ENCODE measurements at regions not wholly inside any gene's neighbourhood (a gene's known extent, or its start where the extent isn't known, plus 50 kb on each side); places are given as distances from the start of the nearest gene placed in this dataset.
A peak's percentile ranks its signal among the peaks of the same experiment; 100 is the strongest.

- no peak overlapping the region for H3K4me3 ChIP-seq (ENCODE audit: low read depth, low read length)
- no peaks in the 10 kb centered on the region for H3K9me3 ChIP-seq (ENCODE audit: control insufficient read depth, insufficient read depth, low read depth, low read length)
- TF ChIP-seq OSR2 (tag by site-specific recombination; IDR thresholded peaks at IDR 0.05): no peak
- no peak for TF ChIP-seq BCL11B (tag by site-specific recombination; IDR thresholded peaks at IDR 0.05; ENCODE audit: low read depth)
- TF ChIP-seq ZBTB7A (tag by site-specific recombination; IDR thresholded peaks at IDR 0.05; ENCODE audit: low read depth): no peak
- no peak for TF ChIP-seq ZNF311 (tag by site-specific recombination; IDR thresholded peaks at IDR 0.05; ENCODE audit: borderline replicate concordance)
- no peak for TF ChIP-seq ZNF394 (tag by site-specific recombination; IDR thresholded peaks at IDR 0.05; ENCODE audit: borderline replicate concordance)
- peak; percentile 56; the same call in 1 of the 2 replicates for TF ChIP-seq ZFHX2 (tag by site-specific recombination; conservative IDR thresholded peaks at IDR 0.05)
- no peak for TF ChIP-seq ZNF302 (tag by site-specific recombination; IDR thresholded peaks at IDR 0.05; ENCODE audit: low read depth)
- TF ChIP-seq EGR2 (tag by site-specific recombination; IDR thresholded peaks at IDR 0.05; ENCODE audit: low read depth): peak; percentile 36; the same call in 1 of the 2 replicates
- no peak for TF ChIP-seq ZNF521 (tag by site-specific recombination; IDR thresholded peaks at IDR 0.05)
- TF ChIP-seq ZNF114 (tag by site-specific recombination; IDR thresholded peaks at IDR 0.05): no peak
- TF ChIP-seq ZNF174 (tag by site-specific recombination; IDR thresholded peaks at IDR 0.05): no peak
- TF ChIP-seq ZXDB (tag by site-specific recombination; IDR thresholded peaks at IDR 0.05): no peak
- no peak for TF ChIP-seq SCRT1 (tag by site-specific recombination; IDR thresholded peaks at IDR 0.05; ENCODE audit: borderline replicate concordance)
- TF ChIP-seq KLF1 (tag by site-specific recombination; IDR thresholded peaks at IDR 0.05): no peak
- no peak for TF ChIP-seq BCL6B (tag by site-specific recombination; IDR thresholded peaks at IDR 0.05)
- no peaks in the 10 kb centered on the region for H3K4me1 ChIP-seq (ENCODE audit: control insufficient read depth, insufficient read depth, low read length)
- no peak overlapping the region for H3K27ac ChIP-seq (ENCODE audit: extremely low read depth, low read depth, low read length)
- POLR2A ChIA-PET: interaction anchor here (0.5 kb wide), 1 partner anchor 318 kb away, joined by 4 read pairs; no protein-coding TSS in a partner anchor
- CTCF ChIA-PET: interaction anchor here (0.7 to 2.2 kb wide), 4 partner anchors 10 to 315 kb away, joined by 3 to 7 read pairs (median 4); no protein-coding TSS in a partner anchor
- no peaks in the 10 kb centered on the region for H3K36me3 ChIP-seq (ENCODE audit: control insufficient read depth in 2 of 2, insufficient read depth in 1 of 2, low read length in 2 of 2)
These were observed 155.9 kb upstream of the RUNX1 start for GRCh38 chr21:35204850-35205541.

DNA sequence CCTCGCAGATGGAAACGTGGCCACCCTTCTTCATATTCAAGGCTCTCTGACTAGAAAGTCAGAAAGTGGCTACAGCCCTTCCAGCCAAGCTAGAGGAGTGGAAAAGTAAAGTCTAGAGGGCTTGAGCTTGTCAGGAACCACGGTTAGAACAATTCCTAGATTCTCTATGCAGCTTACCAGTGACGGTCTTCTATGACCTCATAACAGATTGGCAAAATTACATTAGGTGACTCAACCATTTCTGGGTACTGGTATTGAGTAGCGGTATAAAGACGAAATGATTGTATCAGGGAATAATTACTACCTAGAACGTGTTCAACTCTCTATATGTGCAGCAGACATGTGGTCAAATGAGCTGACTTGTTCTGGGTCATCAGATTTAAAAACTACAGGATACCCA is 155.0 kb upstream of the RUNX1 start:
- ChIA-PET POLR2A (interaction anchor here (0.5 kb wide), 1 partner anchor 317 kb away, joined by 4 read pairs; no protein-coding TSS in a partner anchor), CTCF (interaction anchor here (0.8 to 2.2 kb wide), 4 partner anchors 10 to 314 kb away, joined by 3 to 7 read pairs (median 4); no protein-coding TSS in a partner anchor)
- Histone ChIP-seq H3K27ac (ENCODE audit: extremely low read depth, low read depth, low read length) (no peak overlapping the region), H3K36me3 (ENCODE audit: control insufficient read depth in 2 of 2, insufficient read depth in 1 of 2, low read length in 2 of 2) (no peaks in the 10 kb centered on the region), H3K4me3 (ENCODE audit: low read depth, low read length) (no peak overlapping the region), H3K4me1 (ENCODE audit: control insufficient read depth, insufficient read depth, low read length) (no peaks in the 10 kb centered on the region), H3K9me3 (ENCODE audit: control insufficient read depth, insufficient read depth, low read depth, low read length) (no peaks in the 10 kb centered on the region)
- TF ChIP-seq ZNF335 (tag by site-specific recombination; conservative IDR thresholded peaks at IDR 0.05): no peak
- no peak for TF ChIP-seq ZNF560 (tag by site-specific recombination; IDR thresholded peaks at IDR 0.05; ENCODE audit: borderline replicate concordance)
- TF ChIP-seq OSR2 (tag by site-specific recombination; IDR thresholded peaks at IDR 0.05): no peak
- no peak for TF ChIP-seq ZNF514 (tag by site-specific recombination; IDR thresholded peaks at IDR 0.05)
- TF ChIP-seq ZSCAN16 (tag by site-specific recombination; IDR thresholded peaks at IDR 0.05): no peak
- no peak for TF ChIP-seq PRDM2 (tag by site-specific recombination; IDR thresholded peaks at IDR 0.05; ENCODE audit: borderline replicate concordance)
- TF ChIP-seq, protein P1, sequence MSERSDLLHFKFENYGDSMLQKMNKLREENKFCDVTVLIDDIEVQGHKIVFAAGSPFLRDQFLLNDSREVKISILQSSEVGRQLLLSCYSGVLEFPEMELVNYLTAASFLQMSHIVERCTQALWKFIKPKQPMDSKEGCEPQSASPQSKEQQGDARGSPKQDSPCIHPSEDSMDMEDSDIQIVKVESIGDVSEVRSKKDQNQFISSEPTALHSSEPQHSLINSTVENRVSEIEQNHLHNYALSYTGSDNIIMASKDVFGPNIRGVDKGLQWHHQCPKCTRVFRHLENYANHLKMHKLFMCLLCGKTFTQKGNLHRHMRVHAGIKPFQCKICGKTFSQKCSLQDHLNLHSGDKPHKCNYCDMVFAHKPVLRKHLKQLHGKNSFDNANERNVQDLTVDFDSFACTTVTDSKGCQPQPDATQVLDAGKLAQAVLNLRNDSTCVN (tag by site-specific recombination; optimal IDR thresholded peaks at IDR 0.05): no peak
- TF ChIP-seq TRIM28 (IDR thresholded peaks at IDR 0.05; ENCODE audit: borderline replicate concordance, low read length): no peak

Measured in HEK293 (cell line).